WTC11 (cell line): ENCODE measurements at regions not wholly inside any gene's neighbourhood (a gene's known extent, or its start where the extent isn't known, plus 50 kb on each side); places are given as distances from the start of the nearest gene placed in this dataset.

Source experiments
- ATAC-seq: fragments of 200-7000 bp; cut with Tn5 transposase; 2 replicates; pipeline ENCODE4 v1.10.0; 2021; ENCODE audit warnings: mild to moderate bottlenecking, moderate library complexity
- CTCF ChIA-PET: fragments of 300-600 bp; sonication (Branson Sonifier 250); formaldehyde crosslinking; loops from one replicate; lab custom pipeline; 2021; ENCODE audit warnings: antibody characterized with exemption; lab: Charles Lee
- POLR2A ChIA-PET: fragments of 350-600 bp; sonication (Branson Sonifier 250); formaldehyde crosslinking; loops from one replicate; lab custom pipeline; 2021; ENCODE audit warnings: antibody characterized with exemption; lab: Charles Lee
- DNase-seq: peaks from one replicate; pipeline ENCODE4 v3.0.0; 2021; ENCODE audit warnings: low spot score
- H3K27ac Mint-ChIP-seq: 2 replicates; pipeline ENCODE4 v1.8.0; 2021; ENCODE audit warnings: mixed read lengths
- H3K27me3 Mint-ChIP-seq: 2 replicates; pipeline ENCODE4 v1.8.0; 2021; ENCODE audit warnings: low read depth, mild to moderate bottlenecking, moderate library complexity, mixed read lengths
- H3K36me3 Mint-ChIP-seq: 2 replicates; pipeline ENCODE4 v1.8.0; 2021; ENCODE audit warnings: mixed read lengths
- H3K4me1 Mint-ChIP-seq: 2 replicates; pipeline ENCODE4 v1.8.0; 2022; ENCODE audit warnings: mixed read lengths
- H3K4me3 Mint-ChIP-seq: 2 replicates; pipeline ENCODE4 v1.8.0; 2021; ENCODE audit warnings: mild to moderate bottlenecking, moderate library complexity, mixed read lengths
- H3K9me3 Mint-ChIP-seq: 2 replicates; pipeline ENCODE4 v1.8.0; 2021; ENCODE audit warnings: mixed read lengths
- NR2C2 ChIP-seq: sonication (generic); formaldehyde crosslinking; IDR thresholded peaks from 2 replicates; pipeline ENCODE4 v1.8.0; 2022; ENCODE audit warnings: mild to moderate bottlenecking, missing genetic modification reagents
- TF ChIP-seq, protein P1 (sequence below): sonication (generic); formaldehyde crosslinking; IDR thresholded peaks from 2 replicates; pipeline ENCODE4 v1.8.1; 2022; ENCODE audit warnings: mild to moderate bottlenecking, missing genetic modification reagents, moderate library complexity, borderline replicate concordance

DNA sequence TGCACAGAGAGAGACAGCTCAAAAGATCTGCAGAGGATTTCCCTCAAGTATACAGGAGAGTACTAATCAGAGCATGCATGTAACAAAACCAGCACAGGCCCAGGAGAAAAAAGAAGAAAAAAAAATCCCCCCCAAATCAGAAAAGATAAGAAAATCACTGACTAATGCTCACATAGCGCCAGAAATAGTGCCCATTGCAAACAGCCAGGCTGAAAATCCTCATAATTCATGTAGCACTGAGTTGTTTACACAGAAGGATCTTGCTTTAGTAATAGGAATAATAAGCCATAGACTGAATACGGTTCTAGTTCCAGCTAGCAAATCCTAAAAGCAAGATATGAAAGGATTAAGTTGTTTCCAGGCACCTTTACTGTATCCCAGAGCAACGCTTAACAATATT is 51.8 kb upstream of the MAGEC2 start:
- peaks cover 2% of the 10 kb centered on the region for H3K27me3 Mint-ChIP-seq
- TF ChIP-seq NR2C2 (CRISPR knock-in tag), result no peak
- TF ChIP-seq, protein P1, sequence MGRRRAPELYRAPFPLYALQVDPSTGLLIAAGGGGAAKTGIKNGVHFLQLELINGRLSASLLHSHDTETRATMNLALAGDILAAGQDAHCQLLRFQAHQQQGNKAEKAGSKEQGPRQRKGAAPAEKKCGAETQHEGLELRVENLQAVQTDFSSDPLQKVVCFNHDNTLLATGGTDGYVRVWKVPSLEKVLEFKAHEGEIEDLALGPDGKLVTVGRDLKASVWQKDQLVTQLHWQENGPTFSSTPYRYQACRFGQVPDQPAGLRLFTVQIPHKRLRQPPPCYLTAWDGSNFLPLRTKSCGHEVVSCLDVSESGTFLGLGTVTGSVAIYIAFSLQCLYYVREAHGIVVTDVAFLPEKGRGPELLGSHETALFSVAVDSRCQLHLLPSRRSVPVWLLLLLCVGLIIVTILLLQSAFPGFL (CRISPR knock-in tag), result no peak
- no peak for ATAC-seq
- H3K36me3 Mint-ChIP-seq, result peaks cover 8% of the 10 kb centered on the region
- ChIA-PET POLR2A (no interaction called here), CTCF (no interaction called here)
- no peak for DNase-seq
- H3K4me3 Mint-ChIP-seq, result no peak overlapping the region
- no peaks in the 10 kb centered on the region for H3K4me1 Mint-ChIP-seq
- H3K27ac Mint-ChIP-seq, result no peak overlapping the region
- peaks cover 22% of the 10 kb centered on the region for H3K9me3 Mint-ChIP-seq
